ENCODE measurements at regions not wholly inside any gene's neighbourhood (a gene's known extent, or its start where the extent isn't known, plus 50 kb on each side); places are given as distances from the start of the nearest gene placed in this dataset.

GRCh38 chr18:79595876-79596374 is 83.7 kb upstream of the CTDP1 start:
- FAIRE-seq (no peak), DNase-seq (ENCODE audit: insufficient read length, low spot score) (no peak)
- no peak for TF ChIP-seq SPI1 (IDR thresholded peaks at IDR 0.05; ENCODE audit: low read depth, low read length)
- no peak for TF ChIP-seq PAX5 (IDR thresholded peaks at IDR 0.05; ENCODE audit: insufficient read depth, low read length, severe bottlenecking)
- TF ChIP-seq TAF1 (IDR thresholded peaks at IDR 0.05; ENCODE audit: low read depth, low read length), result no peak
- TF ChIP-seq POLR2A (IDR thresholded peaks at IDR 0.05; ENCODE audit: low read depth, low read length), result no peak
- no peak for TF ChIP-seq POLR2AphosphoS5 (IDR thresholded peaks at IDR 0.05; ENCODE audit: low read depth, low read length)
- TF ChIP-seq POU2F2 (IDR thresholded peaks at IDR 0.05; ENCODE audit: low read depth, low read length), result no peak

GRCh38 chr18:79596446-79597175 is 83.0 kb upstream of the CTDP1 start:
- no peak for DNase-seq (ENCODE audit: insufficient read length, low spot score)
- FAIRE-seq, result no peak
- TF ChIP-seq PAX5 (IDR thresholded peaks at IDR 0.05; ENCODE audit: insufficient read depth, low read length, severe bottlenecking), result no peak
- no peak for TF ChIP-seq POU2F2 (IDR thresholded peaks at IDR 0.05; ENCODE audit: low read depth, low read length)
- TF ChIP-seq TAF1 (IDR thresholded peaks at IDR 0.05; ENCODE audit: low read depth, low read length), result no peak
- TF ChIP-seq POLR2A (IDR thresholded peaks at IDR 0.05; ENCODE audit: low read depth, low read length), result no peak
- TF ChIP-seq SPI1 (IDR thresholded peaks at IDR 0.05; ENCODE audit: low read depth, low read length), result no peak
- no peak for TF ChIP-seq POLR2AphosphoS5 (IDR thresholded peaks at IDR 0.05; ENCODE audit: low read depth, low read length)

- DNase-seq (ENCODE audit: insufficient read length, low spot score), result no peak
- no peak for FAIRE-seq
- TF ChIP-seq POLR2A (IDR thresholded peaks at IDR 0.05; ENCODE audit: low read depth, low read length) (no peak), POU2F2 (IDR thresholded peaks at IDR 0.05; ENCODE audit: low read depth, low read length) (no peak), TAF1 (IDR thresholded peaks at IDR 0.05; ENCODE audit: low read depth, low read length) (no peak), PAX5 (IDR thresholded peaks at IDR 0.05; ENCODE audit: insufficient read depth, low read length, severe bottlenecking) (no peak), SPI1 (IDR thresholded peaks at IDR 0.05; ENCODE audit: low read depth, low read length) (no peak), POLR2AphosphoS5 (IDR thresholded peaks at IDR 0.05; ENCODE audit: low read depth, low read length) (no peak)
Observed at GRCh38 chr18:79597176-79597830, 82.3 kb upstream of the CTDP1 start.

- DNase-seq (ENCODE audit: insufficient read length, low spot score), result no peak
- no peak for FAIRE-seq
- TF ChIP-seq SPI1 (IDR thresholded peaks at IDR 0.05; ENCODE audit: low read depth, low read length) (no peak), TAF1 (IDR thresholded peaks at IDR 0.05; ENCODE audit: low read depth, low read length) (no peak), PAX5 (IDR thresholded peaks at IDR 0.05; ENCODE audit: insufficient read depth, low read length, severe bottlenecking) (no peak), POU2F2 (IDR thresholded peaks at IDR 0.05; ENCODE audit: low read depth, low read length) (no peak), POLR2A (IDR thresholded peaks at IDR 0.05; ENCODE audit: low read depth, low read length) (no peak), POLR2AphosphoS5 (IDR thresholded peaks at IDR 0.05; ENCODE audit: low read depth, low read length) (no peak)
Observed at GRCh38 chr18:79597831-79598632, 81.6 kb upstream of the CTDP1 start.

- DNase-seq (ENCODE audit: insufficient read length, low spot score) (no peak), FAIRE-seq (no peak)
- no peak for TF ChIP-seq POLR2A (IDR thresholded peaks at IDR 0.05; ENCODE audit: low read depth, low read length)
- no peak for TF ChIP-seq POLR2AphosphoS5 (IDR thresholded peaks at IDR 0.05; ENCODE audit: low read depth, low read length)
- no peak for TF ChIP-seq POU2F2 (IDR thresholded peaks at IDR 0.05; ENCODE audit: low read depth, low read length)
- TF ChIP-seq SPI1 (IDR thresholded peaks at IDR 0.05; ENCODE audit: low read depth, low read length), result no peak
- no peak for TF ChIP-seq TAF1 (IDR thresholded peaks at IDR 0.05; ENCODE audit: low read depth, low read length)
- no peak for TF ChIP-seq PAX5 (IDR thresholded peaks at IDR 0.05; ENCODE audit: insufficient read depth, low read length, severe bottlenecking)
Observed at GRCh38 chr18:79598633-79599175, 80.9 kb upstream of the CTDP1 start.

GRCh38 chr18:79599441-79599931 is 80.1 kb upstream of the CTDP1 start:
- TF ChIP-seq PAX5 (IDR thresholded peaks at IDR 0.05; ENCODE audit: insufficient read depth, low read length, severe bottlenecking) (no peak), POLR2AphosphoS5 (IDR thresholded peaks at IDR 0.05; ENCODE audit: low read depth, low read length) (no peak), TAF1 (IDR thresholded peaks at IDR 0.05; ENCODE audit: low read depth, low read length) (no peak), POU2F2 (IDR thresholded peaks at IDR 0.05; ENCODE audit: low read depth, low read length) (no peak), SPI1 (IDR thresholded peaks at IDR 0.05; ENCODE audit: low read depth, low read length) (no peak), POLR2A (IDR thresholded peaks at IDR 0.05; ENCODE audit: low read depth, low read length) (no peak)
- DNase-seq (ENCODE audit: insufficient read length, low spot score) (no peak), FAIRE-seq (no peak)

- FAIRE-seq (no peak), DNase-seq (ENCODE audit: insufficient read length, low spot score) (no peak)
- TF ChIP-seq POU2F2 (IDR thresholded peaks at IDR 0.05; ENCODE audit: low read depth, low read length) (no peak), POLR2AphosphoS5 (IDR thresholded peaks at IDR 0.05; ENCODE audit: low read depth, low read length) (no peak), PAX5 (IDR thresholded peaks at IDR 0.05; ENCODE audit: insufficient read depth, low read length, severe bottlenecking) (no peak), SPI1 (IDR thresholded peaks at IDR 0.05; ENCODE audit: low read depth, low read length) (no peak), TAF1 (IDR thresholded peaks at IDR 0.05; ENCODE audit: low read depth, low read length) (no peak), POLR2A (IDR thresholded peaks at IDR 0.05; ENCODE audit: low read depth, low read length) (no peak)
Observed at GRCh38 chr18:79600141-79600540, 79.5 kb upstream of the CTDP1 start.

- DNase-seq (ENCODE audit: insufficient read length, low spot score), result no peak
- TF ChIP-seq TAF1 (IDR thresholded peaks at IDR 0.05; ENCODE audit: low read depth, low read length), result no peak
- TF ChIP-seq PAX5 (IDR thresholded peaks at IDR 0.05; ENCODE audit: insufficient read depth, low read length, severe bottlenecking), result no peak
- no peak for TF ChIP-seq SPI1 (IDR thresholded peaks at IDR 0.05; ENCODE audit: low read depth, low read length)
- no peak for TF ChIP-seq POU2F2 (IDR thresholded peaks at IDR 0.05; ENCODE audit: low read depth, low read length)
- FAIRE-seq, result no peak
Observed at GRCh38 chr18:79600596-79600995, 79.0 kb upstream of the CTDP1 start.
